ENCODE measurements at regions not wholly inside any gene's neighbourhood (a gene's known extent, or its start where the extent isn't known, plus 50 kb on each side); places are given as distances from the start of the nearest gene placed in this dataset.

GRCh38 chr4:130851107-130851506, 1755.2 kb downstream of the C4orf33 start:
- no peak for TF ChIP-seq CTCF (IDR thresholded peaks at IDR 0.05; ENCODE audit: insufficient read depth, low read length, poor library complexity, severe bottlenecking)
- H3K36me3 ChIP-seq (ENCODE audit: control insufficient read depth, insufficient read depth, low read length): no peaks in the 10 kb centered on the region
- no peak for DNase-seq (ENCODE audit: low read depth)
- no peaks in the 10 kb centered on the region for H3K27me3 ChIP-seq (ENCODE audit: control insufficient read depth, insufficient read depth, low read length)
- no peak overlapping the region for H3K4me3 ChIP-seq (ENCODE audit: low read depth, low read length)

GRCh38 chr4:130851932-130852331, 1756.0 kb downstream of the C4orf33 start:
- Histone ChIP-seq H3K36me3 (ENCODE audit: control insufficient read depth, insufficient read depth, low read length) (no peaks in the 10 kb centered on the region), H3K4me3 (ENCODE audit: low read depth, low read length) (no peak overlapping the region), H3K27me3 (ENCODE audit: control insufficient read depth, insufficient read depth, low read length) (no peaks in the 10 kb centered on the region)
- DNase-seq (ENCODE audit: low read depth): no peak
- no peak for TF ChIP-seq CTCF (IDR thresholded peaks at IDR 0.05; ENCODE audit: insufficient read depth, low read length, poor library complexity, severe bottlenecking)

- Histone ChIP-seq H3K4me3 (ENCODE audit: low read depth, low read length) (no peak overlapping the region), H3K27me3 (ENCODE audit: control insufficient read depth, insufficient read depth, low read length) (no peaks in the 10 kb centered on the region), H3K36me3 (ENCODE audit: control insufficient read depth, insufficient read depth, low read length) (no peaks in the 10 kb centered on the region)
- no peak for TF ChIP-seq CTCF (IDR thresholded peaks at IDR 0.05; ENCODE audit: insufficient read depth, low read length, poor library complexity, severe bottlenecking)
- no peak for DNase-seq (ENCODE audit: low read depth)
Observed at GRCh38 chr4:130855533-130855932, 1759.6 kb downstream of the C4orf33 start.

- Histone ChIP-seq H3K4me3 (ENCODE audit: low read depth, low read length) (no peak overlapping the region), H3K27me3 (ENCODE audit: control insufficient read depth, insufficient read depth, low read length) (no peaks in the 10 kb centered on the region), H3K36me3 (ENCODE audit: control insufficient read depth, insufficient read depth, low read length) (no peaks in the 10 kb centered on the region)
- DNase-seq (ENCODE audit: low read depth): no peak
- TF ChIP-seq CTCF (IDR thresholded peaks at IDR 0.05; ENCODE audit: insufficient read depth, low read length, poor library complexity, severe bottlenecking): no peak
Observed at GRCh38 chr4:130859991-130860390, 1764.0 kb downstream of the C4orf33 start.

GRCh38 chr4:130896920-130897319, 1801.0 kb downstream of the C4orf33 start:
- no peak for DNase-seq (ENCODE audit: low read depth)
- Histone ChIP-seq H3K4me3 (ENCODE audit: low read depth, low read length) (no peak overlapping the region), H3K36me3 (ENCODE audit: control insufficient read depth, insufficient read depth, low read length) (no peaks in the 10 kb centered on the region), H3K27me3 (ENCODE audit: control insufficient read depth, insufficient read depth, low read length) (no peaks in the 10 kb centered on the region)
- no peak for TF ChIP-seq CTCF (IDR thresholded peaks at IDR 0.05; ENCODE audit: insufficient read depth, low read length, poor library complexity, severe bottlenecking)

- no peaks in the 10 kb centered on the region for H3K27me3 ChIP-seq (ENCODE audit: control insufficient read depth, insufficient read depth, low read length)
- no peak for TF ChIP-seq CTCF (IDR thresholded peaks at IDR 0.05; ENCODE audit: insufficient read depth, low read length, poor library complexity, severe bottlenecking)
- no peaks in the 10 kb centered on the region for H3K36me3 ChIP-seq (ENCODE audit: control insufficient read depth, insufficient read depth, low read length)
- H3K4me3 ChIP-seq (ENCODE audit: low read depth, low read length): no peak overlapping the region
- DNase-seq (ENCODE audit: low read depth): no peak
Observed at GRCh38 chr4:130901321-130901720, 1805.4 kb downstream of the C4orf33 start.
